Stimulated activated CD8-positive, alpha-beta memory T cell treated with anti-CD3 and anti-CD28 coated beads, Interleukin-4, amount 100 ng/mL, for 48 hours (primary cell): ENCODE measurements at regions not wholly inside any gene's neighbourhood (a gene's known extent, or its start where the extent isn't known, plus 50 kb on each side); places are given as distances from the start of the nearest gene placed in this dataset.
"Not testable (repeated sequence)": the region's sequence is repeated elsewhere in the genome, so short reads cannot be mapped to it uniquely, and the experiment has no call there.

Experiments
- DNase-seq: peaks from one replicate; pipeline ENCODE4 v3.0.0-alpha.2; 2020

DNA sequence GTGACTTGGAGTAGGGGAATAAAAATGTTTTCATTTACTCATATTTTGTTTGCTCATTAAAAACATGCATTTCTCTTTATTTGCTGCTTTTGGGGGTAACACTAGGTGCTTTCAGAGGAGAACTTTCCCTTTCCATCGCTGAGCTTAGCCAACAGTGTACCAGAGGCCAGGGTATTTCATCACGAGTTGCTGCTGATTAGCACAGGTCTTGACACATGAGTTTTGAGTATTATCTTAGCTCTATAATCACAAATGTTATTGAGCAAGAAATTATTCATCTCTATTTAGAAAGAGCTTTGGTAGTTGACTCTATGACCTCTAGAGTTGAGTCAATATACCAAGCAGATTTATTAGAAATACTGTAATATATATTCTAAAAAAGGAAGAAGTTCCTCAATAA, 375.9 kb downstream of the NXPH1 start:
- no peak for DNase-seq

DNA sequence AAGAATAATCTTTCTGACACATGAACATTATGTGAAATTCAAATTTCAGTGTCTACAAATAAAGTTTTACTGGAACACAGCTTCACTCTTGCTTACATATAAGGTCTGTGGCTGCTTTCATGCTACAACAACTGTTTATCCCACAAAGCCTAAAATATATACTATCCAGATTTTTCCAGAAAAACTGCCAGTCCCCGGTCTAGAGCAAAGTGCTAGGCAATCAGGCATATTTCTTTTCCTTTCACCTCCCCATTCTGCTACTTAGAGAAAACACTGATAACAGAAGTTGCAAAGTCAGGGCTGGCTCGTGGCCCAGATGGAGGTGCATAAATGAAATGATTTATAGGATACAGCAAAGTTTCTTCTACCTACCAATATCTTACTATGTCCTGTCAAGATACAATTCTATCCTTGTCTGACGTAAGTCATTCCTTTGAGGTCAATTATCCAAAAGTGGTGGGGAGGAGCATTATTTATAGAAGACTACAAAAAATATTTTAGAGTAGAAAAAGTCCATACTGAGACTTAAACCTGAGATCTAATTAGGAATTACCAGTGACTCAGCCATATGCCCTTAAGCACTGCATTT, 384.1 kb downstream of the NXPH1 start:
- no peak for DNase-seq

DNA sequence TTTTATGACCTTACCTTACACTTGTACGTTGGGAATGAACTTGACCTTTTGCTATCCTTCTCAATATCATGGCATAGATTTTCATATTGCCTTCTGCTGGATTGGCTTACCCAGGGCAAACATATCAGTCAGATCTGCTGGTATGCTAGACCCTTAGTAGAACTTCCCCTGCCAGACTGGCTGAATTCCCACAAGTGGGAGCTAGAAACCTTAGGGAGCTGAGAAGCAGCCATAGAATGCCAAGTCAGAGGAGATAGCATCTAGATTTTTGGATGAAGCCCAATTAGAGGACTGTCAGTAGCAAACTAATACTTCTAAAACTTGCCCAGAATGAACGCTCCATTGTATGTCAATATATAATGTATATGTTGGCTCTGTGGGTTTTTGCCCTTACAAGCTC, 385.0 kb downstream of the NXPH1 start:
- no peak for DNase-seq

DNA sequence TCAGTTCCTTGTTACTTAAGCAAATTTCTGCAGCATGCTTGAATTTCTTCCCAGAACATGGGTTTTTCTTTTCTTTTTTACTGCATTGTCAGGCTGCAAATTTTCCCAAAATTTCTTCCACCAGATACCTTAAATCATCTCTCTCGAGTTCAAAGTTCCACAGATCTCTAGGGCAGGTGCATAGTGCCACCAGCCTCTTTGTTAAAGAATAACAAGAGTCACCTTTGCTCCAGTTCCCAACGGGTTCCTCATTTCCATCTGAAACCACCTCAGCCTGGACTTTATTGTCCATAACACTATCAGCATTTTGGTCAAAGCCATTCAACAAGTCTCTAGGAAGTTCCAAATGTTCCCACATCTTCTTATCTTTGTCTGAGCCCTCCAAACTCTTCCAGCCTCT, 389.2 kb downstream of the NXPH1 start:
- no peak for DNase-seq

GRCh38 chr7:8823486-8823885, 390.1 kb downstream of the NXPH1 start:
- no peak for DNase-seq

DNA sequence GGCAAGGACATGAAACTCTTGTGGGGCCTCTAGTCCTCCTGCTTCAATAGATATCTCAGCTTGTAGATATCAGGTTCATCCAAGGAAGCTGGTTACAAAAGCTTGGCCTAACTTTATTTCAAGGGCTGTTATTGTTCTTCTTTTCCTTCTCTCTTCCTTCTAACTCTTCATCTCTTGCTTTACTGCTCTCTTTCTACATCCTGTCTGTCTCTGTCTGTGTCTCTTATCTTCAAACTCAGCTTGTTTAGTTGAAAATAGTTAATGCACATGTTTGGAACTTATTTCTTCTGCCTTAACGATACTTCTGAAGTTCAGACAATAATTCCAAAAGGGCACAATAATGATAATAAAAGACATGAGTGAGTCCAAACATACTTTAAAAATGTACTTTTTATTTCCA, 393.9 kb downstream of the NXPH1 start:
- no peak for DNase-seq

DNA sequence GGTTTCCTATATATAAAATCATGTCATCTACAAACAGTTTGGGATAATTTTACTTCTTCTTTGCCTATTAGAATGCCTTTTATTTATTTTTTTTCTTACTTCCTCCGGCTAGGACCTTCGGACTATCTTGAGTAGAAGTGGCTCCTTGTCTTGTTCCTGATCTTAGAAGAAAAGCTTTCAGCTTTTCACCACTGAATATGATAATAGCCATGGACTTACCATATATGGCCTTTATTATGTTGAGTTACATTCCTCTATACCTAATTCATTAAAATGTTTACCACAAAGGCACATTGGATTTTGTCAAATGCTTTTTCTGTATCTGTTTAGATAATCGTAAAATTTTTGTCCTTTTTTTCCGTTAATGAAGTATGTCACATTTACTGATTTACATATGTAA, 395.7 kb downstream of the NXPH1 start:
- no peak for DNase-seq

- DNase-seq: no peak
These were observed 398.0 kb downstream of the NXPH1 start for GRCh38 chr7:8831376-8831775.

DNA sequence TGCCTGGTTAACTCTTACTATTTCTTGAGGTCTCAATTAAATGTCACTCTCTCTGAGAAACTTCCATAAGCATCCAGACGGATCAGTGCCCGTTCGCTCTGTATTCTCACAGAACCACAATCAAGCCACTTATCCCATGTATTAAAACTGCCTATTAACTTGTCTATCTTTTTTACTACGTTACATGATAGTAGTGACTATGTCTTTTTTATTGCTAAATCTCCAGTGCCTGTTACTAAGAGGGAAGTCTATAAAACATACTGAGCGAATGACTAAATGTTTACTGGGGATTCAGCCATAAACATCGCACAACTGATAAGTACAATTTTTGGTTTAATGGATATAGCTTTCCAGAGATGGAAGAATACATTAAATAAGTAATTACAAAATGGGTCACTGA, 399.9 kb downstream of the NXPH1 start:
- no peak for DNase-seq

- no peak for DNase-seq
These were observed 407.8 kb downstream of the NXPH1 start for GRCh38 chr7:8841171-8841570.

DNA sequence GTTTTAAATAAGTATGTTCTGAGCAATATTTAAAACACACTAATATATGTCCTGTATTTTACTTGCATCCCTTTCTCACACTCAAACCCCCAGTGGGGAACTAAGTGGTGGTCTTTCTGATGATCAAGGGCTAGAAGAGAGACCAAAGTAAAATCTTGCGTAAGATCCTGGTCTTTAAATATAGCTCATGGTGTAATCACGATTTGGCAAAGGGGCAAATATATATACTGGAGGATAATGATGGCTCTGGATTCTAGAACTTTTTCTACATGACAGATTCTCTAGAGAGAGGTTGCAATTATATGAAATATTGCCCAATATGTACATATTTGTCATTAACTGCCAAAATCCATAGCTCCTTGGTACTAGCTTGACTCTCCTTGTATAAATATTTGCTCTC, 438.3 kb downstream of the NXPH1 start:
- DNase-seq: no peak

GRCh38 chr7:8881916-8882315, 448.5 kb downstream of the NXPH1 start:
- DNase-seq: no peak

- DNase-seq: no peak
These were observed 452.1 kb downstream of the NXPH1 start for GRCh38 chr7:8885480-8886000.

- not testable (repeated sequence) for DNase-seq
These were observed 456.9 kb downstream of the NXPH1 start for GRCh38 chr7:8890346-8890745.

DNA sequence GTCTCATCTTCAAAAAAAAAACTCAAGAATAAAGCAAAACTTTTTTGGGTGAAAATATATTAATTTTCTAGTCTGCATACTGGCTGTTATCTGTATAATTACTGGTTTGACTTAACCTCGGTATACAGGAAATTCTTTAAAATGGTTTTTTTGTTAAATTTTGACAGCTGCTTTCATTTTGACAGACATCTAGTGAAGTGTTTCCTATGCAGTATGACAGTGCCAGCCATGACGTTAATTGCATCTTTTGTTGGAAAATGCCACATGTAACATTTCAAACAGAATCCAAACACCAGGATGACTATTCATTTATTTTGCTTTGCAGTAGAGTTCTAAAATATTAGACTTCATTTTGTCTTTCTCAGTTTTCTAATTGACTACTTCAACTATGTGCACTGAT, 460.4 kb downstream of the NXPH1 start:
- DNase-seq: no peak

DNA sequence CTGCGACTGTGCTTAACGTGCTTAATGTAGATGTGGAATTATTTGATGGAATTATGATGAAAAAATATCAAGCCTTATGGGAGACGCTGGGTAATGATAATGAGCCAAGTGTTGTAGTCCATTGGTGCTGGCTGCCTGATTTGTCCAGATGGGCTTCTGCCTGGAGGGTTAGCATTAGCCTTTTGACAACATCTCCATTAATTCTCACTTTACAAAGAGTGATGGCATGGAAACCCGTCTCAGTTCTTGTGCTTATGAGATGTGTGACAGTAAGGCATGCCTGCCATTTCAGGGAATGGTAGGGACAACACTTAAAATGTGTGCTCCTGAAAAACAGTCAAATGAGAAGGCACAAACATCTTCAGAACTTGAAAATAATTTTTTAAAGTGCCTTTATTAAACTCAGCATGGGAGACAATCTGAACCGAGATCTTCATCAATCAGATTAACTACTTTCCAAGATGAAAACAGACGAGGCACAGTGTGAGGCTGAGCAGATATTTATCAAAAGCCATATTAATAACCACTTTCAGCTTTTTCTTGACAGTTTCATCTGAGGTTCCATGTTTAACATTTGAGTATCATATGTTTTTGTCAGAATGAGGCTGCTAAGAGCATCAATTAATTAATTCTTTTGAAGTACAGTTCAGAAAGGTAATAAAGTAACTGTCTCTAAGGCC, 473.1 kb downstream of the NXPH1 start:
- no peak for DNase-seq

DNA sequence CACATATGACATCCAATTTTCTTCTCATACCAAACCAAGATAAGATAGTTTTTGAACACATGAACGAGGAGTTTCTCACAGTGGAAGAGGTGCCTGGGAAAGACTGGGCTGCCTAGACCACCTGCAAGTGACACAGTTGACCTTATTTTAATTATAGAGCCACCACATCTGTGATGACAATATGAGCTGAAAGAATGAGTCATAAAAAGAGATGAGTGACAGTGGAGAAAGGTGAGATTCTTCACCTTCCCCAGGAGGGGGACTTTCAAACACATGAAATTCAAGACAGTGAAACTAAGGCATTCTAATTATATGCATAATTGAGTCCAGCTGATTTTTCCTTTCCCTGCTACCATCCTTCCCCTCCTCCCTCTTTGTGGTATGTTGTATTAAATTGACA, 475.5 kb downstream of the NXPH1 start:
- DNase-seq: no peak

- no peak for DNase-seq
These were observed 480.3 kb downstream of the NXPH1 start for GRCh38 chr7:8913682-8914081.

- no peak for DNase-seq
These were observed 488.4 kb downstream of the NXPH1 start for GRCh38 chr7:8921807-8922206.

DNA sequence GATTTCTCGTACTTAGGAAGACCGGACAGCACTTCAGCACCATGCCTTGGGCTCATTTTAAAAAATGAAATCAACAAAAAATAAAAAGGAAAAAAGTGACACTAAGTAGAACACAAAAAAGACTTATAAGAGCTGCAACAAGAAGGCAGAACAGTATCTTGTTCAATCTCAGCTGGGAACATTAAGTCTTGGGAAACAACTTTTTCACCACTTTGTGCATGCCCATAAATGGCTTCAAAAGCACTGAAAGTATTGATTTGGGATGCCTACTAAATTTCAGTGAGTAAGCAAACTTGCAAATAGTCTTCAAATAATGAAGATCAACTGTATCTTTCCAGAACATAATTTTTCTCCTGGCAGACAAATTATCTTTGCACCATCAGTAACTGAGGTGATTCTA, 489.3 kb downstream of the NXPH1 start:
- no peak for DNase-seq

- DNase-seq: no peak
These were observed 489.9 kb downstream of the NXPH1 start for GRCh38 chr7:8923164-8923806.

DNA sequence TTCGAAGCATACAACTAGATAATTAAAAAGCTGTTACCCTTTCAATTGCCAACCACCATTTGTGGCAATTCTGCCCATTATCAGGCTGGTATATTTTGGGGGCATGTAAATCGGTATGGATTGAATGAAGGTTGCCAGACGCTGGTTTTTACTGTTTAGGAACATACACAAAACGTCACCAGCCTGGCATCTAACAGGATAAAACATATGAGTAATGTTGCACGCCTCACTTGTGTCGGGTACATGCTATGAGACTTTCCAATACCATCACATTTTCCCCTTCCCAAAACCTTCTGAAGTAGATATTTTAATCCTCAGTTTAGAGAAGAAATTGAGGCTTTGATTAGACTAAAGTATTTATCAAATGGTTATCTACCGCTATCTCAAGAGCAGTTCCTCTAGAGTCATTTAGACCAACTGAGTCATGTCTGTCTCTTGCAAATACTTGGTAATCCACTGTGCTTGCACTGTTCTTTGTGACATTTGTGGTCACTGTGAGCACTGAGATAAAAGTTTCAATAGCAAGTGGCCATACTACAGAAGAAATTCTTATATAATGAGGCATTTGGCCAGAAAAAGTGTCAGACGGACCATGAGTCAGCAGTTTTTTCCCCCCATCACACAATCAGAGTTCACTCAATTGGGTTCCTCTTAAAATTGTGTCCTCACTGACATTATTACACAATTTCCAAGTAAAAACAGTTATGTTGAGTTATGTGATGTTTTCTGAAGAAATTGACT, 498.7 kb downstream of the NXPH1 start:
- no peak for DNase-seq

- no peak for DNase-seq
These were observed 499.3 kb downstream of the NXPH1 start for GRCh38 chr7:8932751-8933150.

DNA sequence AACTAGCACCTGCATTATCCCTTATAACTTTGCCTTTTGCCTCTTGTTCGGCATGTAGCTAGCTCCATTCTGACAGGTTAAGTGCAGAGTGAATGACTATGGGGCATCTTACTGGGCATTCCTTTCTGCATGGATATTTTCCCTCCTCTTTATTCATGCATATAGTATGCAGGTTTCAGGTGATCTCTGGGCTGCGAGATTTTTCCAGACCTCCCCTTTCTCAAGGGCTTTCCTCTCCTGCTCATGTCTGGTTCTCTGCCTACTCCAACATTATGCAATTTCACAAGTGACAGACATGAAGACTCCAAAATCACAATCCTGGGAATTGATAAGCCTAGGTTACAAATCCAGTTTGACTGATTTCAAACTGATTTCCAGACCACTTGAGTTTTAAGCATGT, 503.8 kb downstream of the NXPH1 start:
- no peak for DNase-seq
